ENCODE measurements at regions not wholly inside any gene's neighbourhood (a gene's known extent, or its start where the extent isn't known, plus 50 kb on each side); places are given as distances from the start of the nearest gene placed in this dataset.

DNA sequence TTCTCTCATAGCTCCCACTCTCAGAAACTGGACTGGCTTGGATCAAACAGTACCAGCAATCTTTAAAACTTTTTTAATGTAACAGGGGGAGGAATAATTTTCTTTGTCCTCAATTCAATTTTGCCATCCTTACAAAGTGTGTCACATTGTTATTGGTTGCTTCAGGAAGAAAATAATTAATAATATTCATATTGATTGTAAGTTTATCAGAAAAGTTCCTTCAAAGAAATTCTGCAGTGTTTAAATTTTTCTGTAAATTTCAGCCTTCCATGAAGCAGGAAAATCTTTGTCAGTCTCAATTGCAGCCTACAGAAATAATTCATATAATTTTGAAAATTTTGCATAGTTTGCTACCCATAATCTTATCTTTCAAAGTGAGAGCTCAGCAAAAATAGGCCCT, 1119.1 kb upstream of the ATXN7L3B start:
- intact Hi-C loops (cut with DNase I), result no loop called here
- DNase-seq, result no peak
- no peak overlapping the region for H3K4me3 ChIP-seq (ENCODE audit: low read length)

GRCh38 chr12:73421832-73422231, 1115.8 kb upstream of the ATXN7L3B start:
- Histone ChIP-seq H3K27me3 (ENCODE audit: control insufficient read depth, insufficient read depth) (no peaks in the 10 kb centered on the region), H3K4me3 (ENCODE audit: low read length) (no peak overlapping the region), H3K9me3 (ENCODE audit: control insufficient read depth, low read length) (no peaks in the 10 kb centered on the region), H3K4me1 (ENCODE audit: control insufficient read depth, insufficient read depth, low read length) (no peaks in the 10 kb centered on the region), H3K27ac (ENCODE audit: low read length) (no peak overlapping the region)
- intact Hi-C loops (cut with DNase I), result no loop called here
- DNase-seq, result no peak
- WGBS, result 68% methylated on average over 5 of the region's 5 CpGs
- no peak for ATAC-seq

More for the DNA sequence above, 1119.1 kb upstream of the ATXN7L3B start:
- Histone ChIP-seq H3K4me1 (ENCODE audit: control insufficient read depth, insufficient read depth, low read length) (no peaks in the 10 kb centered on the region), H3K9me3 (ENCODE audit: control insufficient read depth, low read length) (peaks cover 2% of the 10 kb centered on the region), H3K27ac (ENCODE audit: low read length) (no peak overlapping the region), H3K27me3 (ENCODE audit: control insufficient read depth, insufficient read depth) (no peaks in the 10 kb centered on the region)
- no peak for ATAC-seq

- Histone ChIP-seq H3K9me3 (ENCODE audit: control insufficient read depth, low read length) (no peaks in the 10 kb centered on the region), H3K27me3 (ENCODE audit: control insufficient read depth, insufficient read depth) (no peaks in the 10 kb centered on the region), H3K4me1 (ENCODE audit: control insufficient read depth, insufficient read depth, low read length) (no peaks in the 10 kb centered on the region), H3K27ac (ENCODE audit: low read length) (no peak overlapping the region), H3K4me3 (ENCODE audit: low read length) (no peak overlapping the region)
- intact Hi-C loops (cut with DNase I), result no loop called here
- WGBS, result 70% methylated on average over 2 of the region's 2 CpGs
- DNase-seq, result no peak
- no peak for ATAC-seq
These were observed 1113.2 kb upstream of the ATXN7L3B start for GRCh38 chr12:73424484-73424883.

- intact Hi-C loops (cut with DNase I), result no loop called here
- 52% methylated on average over 2 of the region's 2 CpGs for WGBS
- Histone ChIP-seq H3K4me1 (ENCODE audit: control insufficient read depth, insufficient read depth, low read length) (no peaks in the 10 kb centered on the region), H3K27ac (ENCODE audit: low read length) (no peak overlapping the region), H3K9me3 (ENCODE audit: control insufficient read depth, low read length) (no peaks in the 10 kb centered on the region), H3K4me3 (ENCODE audit: low read length) (no peak overlapping the region), H3K27me3 (ENCODE audit: control insufficient read depth, insufficient read depth) (no peaks in the 10 kb centered on the region)
- ATAC-seq (no peak), DNase-seq (no peak)
These were observed 1091.8 kb upstream of the ATXN7L3B start for GRCh38 chr12:73445658-73446324.

DNA sequence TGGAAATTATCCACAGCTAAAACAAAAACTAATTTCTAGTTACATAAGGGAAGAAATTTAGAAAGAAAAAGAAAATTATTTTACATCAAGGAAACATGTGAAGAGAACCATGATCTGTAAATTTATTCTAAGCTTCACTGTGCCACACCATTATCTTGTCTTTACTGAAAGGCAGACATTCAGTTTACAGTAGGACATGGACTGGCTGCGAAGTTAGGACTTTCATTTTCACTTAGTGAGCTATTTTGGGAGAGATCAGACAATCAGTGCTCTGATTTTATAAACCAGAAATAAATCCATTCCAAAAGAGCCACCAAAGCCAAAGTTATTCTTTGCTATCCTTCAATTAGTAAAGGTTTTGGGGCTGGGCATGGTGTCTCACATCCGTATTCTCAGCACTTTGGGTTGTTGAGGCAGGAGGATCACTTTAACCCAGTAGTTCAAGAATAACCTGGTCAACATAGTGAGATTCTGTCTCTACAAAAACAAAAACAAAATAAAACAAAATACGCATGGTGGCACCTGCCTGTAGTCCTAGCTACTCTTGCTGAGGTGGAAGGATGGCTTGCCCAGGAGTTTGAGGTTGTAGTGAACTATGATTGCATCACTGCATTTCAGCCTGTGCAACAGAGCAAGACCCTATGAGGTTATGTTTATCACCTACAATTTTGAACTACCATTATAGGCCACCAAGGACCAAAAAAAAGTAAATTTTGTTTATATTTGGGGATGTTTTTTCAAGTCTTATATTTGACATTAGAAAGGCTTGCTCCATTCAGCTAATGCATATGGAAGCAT, 1084.8 kb upstream of the ATXN7L3B start:
- H3K4me1 ChIP-seq (ENCODE audit: control insufficient read depth, insufficient read depth, low read length), result no peaks in the 10 kb centered on the region
- H3K27me3 ChIP-seq (ENCODE audit: control insufficient read depth, insufficient read depth), result no peaks in the 10 kb centered on the region
- no peak overlapping the region for H3K4me3 ChIP-seq (ENCODE audit: low read length)
- H3K9me3 ChIP-seq (ENCODE audit: control insufficient read depth, low read length), result no peaks in the 10 kb centered on the region
- ATAC-seq (no peak), DNase-seq (no peak)
- intact Hi-C loops (cut with DNase I), result no loop called here
- 81% methylated on average over 3 of the region's 3 CpGs for WGBS
- H3K27ac ChIP-seq (ENCODE audit: low read length), result no peak overlapping the region

DNA sequence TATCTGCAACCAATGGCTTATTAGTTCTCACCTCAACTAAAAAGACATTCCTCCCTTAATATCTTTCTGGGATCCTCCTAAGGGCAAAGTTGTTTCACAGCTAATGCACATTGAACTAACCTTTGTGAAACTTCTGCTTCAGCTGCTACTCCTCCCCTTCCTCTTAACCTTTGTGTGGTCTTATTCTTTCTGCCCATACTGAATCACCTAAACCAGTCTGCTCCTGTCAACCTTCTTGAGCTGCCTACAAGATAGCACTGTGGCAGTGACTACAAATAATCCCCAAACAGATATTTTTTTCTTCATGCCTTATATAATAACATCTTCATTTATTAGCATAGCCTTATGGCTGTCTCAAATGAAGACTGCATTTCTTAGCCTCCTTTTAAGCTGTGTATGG, 1077.4 kb upstream of the ATXN7L3B start:
- Histone ChIP-seq H3K27ac (ENCODE audit: low read length) (no peak overlapping the region), H3K4me1 (ENCODE audit: control insufficient read depth, insufficient read depth, low read length) (no peaks in the 10 kb centered on the region), H3K4me3 (ENCODE audit: low read length) (no peak overlapping the region), H3K27me3 (ENCODE audit: control insufficient read depth, insufficient read depth) (no peaks in the 10 kb centered on the region), H3K9me3 (ENCODE audit: control insufficient read depth, low read length) (no peaks in the 10 kb centered on the region)
- DNase-seq (no peak), ATAC-seq (no peak)
- intact Hi-C loops (cut with DNase I), result no loop called here

- no peak overlapping the region for H3K27ac ChIP-seq (ENCODE audit: low read length)
- 48% methylated on average over 4 of the region's 4 CpGs for WGBS
- no peak for ATAC-seq
- no peaks in the 10 kb centered on the region for H3K9me3 ChIP-seq (ENCODE audit: control insufficient read depth, low read length)
- no peaks in the 10 kb centered on the region for H3K27me3 ChIP-seq (ENCODE audit: control insufficient read depth, insufficient read depth)
- intact Hi-C loops (cut with DNase I), result no loop called here
- H3K4me3 ChIP-seq (ENCODE audit: low read length), result no peak overlapping the region
- no peaks in the 10 kb centered on the region for H3K4me1 ChIP-seq (ENCODE audit: control insufficient read depth, insufficient read depth, low read length)
- DNase-seq, result peak in 1 of 3 donors; percentile 49
These were observed 1072.5 kb upstream of the ATXN7L3B start for GRCh38 chr12:73465106-73465505.

DNA sequence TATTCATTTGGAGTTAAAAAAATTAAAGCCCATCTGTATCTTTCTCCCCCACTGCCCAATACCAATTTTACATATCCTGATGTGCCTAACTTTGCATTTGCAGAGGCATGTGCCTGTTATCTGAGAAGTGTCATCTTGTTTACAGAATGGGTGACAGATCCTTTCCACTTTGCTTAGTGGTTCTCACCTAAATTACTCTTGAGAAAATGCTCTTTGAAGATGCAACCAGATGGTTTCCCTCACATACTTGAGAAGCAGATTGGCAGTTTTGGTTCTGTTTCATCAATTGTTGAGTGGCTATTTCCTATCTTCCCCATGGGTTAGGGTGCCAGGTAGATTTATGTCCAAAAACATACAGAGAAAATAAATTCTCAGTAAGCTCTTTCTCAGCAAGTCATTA, 1051.4 kb upstream of the ATXN7L3B start:
- intact Hi-C loops (cut with DNase I), result no loop called here

DNA sequence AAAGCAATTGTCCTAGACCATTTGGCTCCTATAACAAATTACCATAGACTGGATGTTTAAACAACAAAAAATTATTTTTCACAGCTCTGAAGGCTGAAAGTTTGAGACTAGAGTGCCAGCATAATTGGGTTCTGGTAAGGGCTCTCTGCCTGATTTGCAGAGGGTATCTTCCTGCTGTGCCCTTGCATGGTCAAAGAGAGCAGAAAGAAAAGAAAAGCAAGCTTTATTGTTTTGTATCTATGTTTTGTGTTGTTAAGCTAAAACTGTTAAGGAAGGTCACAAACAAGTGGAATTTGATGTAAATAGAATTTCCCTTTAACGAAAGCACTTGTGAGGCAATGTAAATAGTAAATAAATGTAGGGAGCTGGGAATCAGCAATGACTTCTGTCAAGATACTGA, 1031.0 kb upstream of the ATXN7L3B start:
- no peaks in the 10 kb centered on the region for H3K4me1 ChIP-seq (ENCODE audit: control insufficient read depth, insufficient read depth, low read length)

More for the DNA sequence above, 1051.4 kb upstream of the ATXN7L3B start:
- no peak for ATAC-seq
- H3K4me1 ChIP-seq (ENCODE audit: control insufficient read depth, insufficient read depth, low read length), result no peaks in the 10 kb centered on the region
- H3K27ac ChIP-seq (ENCODE audit: low read length), result no peak overlapping the region
- no peaks in the 10 kb centered on the region for H3K9me3 ChIP-seq (ENCODE audit: control insufficient read depth, low read length)
- no peaks in the 10 kb centered on the region for H3K27me3 ChIP-seq (ENCODE audit: control insufficient read depth, insufficient read depth)
- no peak overlapping the region for H3K4me3 ChIP-seq (ENCODE audit: low read length)
- DNase-seq, result no peak

GRCh38 chr12:73514672-73515071, 1023.0 kb upstream of the ATXN7L3B start:
- H3K4me3 ChIP-seq (ENCODE audit: low read length), result no peak overlapping the region
- H3K4me1 ChIP-seq (ENCODE audit: control insufficient read depth, insufficient read depth, low read length), result no peaks in the 10 kb centered on the region
- DNase-seq (no peak), ATAC-seq (no peak)
- H3K27me3 ChIP-seq (ENCODE audit: control insufficient read depth, insufficient read depth), result no peaks in the 10 kb centered on the region
- 72% methylated on average over 3 of the region's 3 CpGs for WGBS
- H3K27ac ChIP-seq (ENCODE audit: low read length), result no peak overlapping the region
- intact Hi-C loops (cut with DNase I), result no loop called here
- no peaks in the 10 kb centered on the region for H3K9me3 ChIP-seq (ENCODE audit: control insufficient read depth, low read length)

More for the DNA sequence above, 1031.0 kb upstream of the ATXN7L3B start:
- no peaks in the 10 kb centered on the region for H3K9me3 ChIP-seq (ENCODE audit: control insufficient read depth, low read length)
- no peak overlapping the region for H3K4me3 ChIP-seq (ENCODE audit: low read length)
- 63% methylated on average over 1 of the region's 1 CpG for WGBS
- H3K27me3 ChIP-seq (ENCODE audit: control insufficient read depth, insufficient read depth), result no peaks in the 10 kb centered on the region
- intact Hi-C loops (cut with DNase I), result no loop called here
- no peak overlapping the region for H3K27ac ChIP-seq (ENCODE audit: low read length)
- DNase-seq (no peak), ATAC-seq (no peak)

DNA sequence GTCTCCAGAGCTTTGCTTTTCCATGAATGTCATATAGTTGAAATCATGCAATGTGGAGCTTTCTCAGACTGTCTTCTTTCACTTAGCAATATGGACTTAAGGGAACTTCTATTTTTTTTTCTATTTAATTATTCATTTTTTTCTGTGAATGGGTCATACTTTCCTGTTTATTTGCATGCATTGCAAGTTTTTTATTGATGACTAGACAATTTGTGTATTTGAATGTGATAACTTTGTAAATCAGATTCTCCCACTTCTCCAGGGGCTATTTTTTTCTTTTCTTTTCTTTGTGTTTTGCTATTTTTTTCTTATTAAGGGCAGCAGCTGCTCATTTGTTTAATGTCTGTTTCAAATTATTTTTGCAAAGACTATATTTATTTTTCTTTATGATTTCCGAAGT, 1019.8 kb upstream of the ATXN7L3B start:
- no peak overlapping the region for H3K27ac ChIP-seq (ENCODE audit: low read length)
- WGBS, result 0% methylated on average over 1 of the region's 1 CpG
- no peak overlapping the region for H3K4me3 ChIP-seq (ENCODE audit: low read length)
- DNase-seq (no peak), ATAC-seq (no peak)
- intact Hi-C loops (cut with DNase I), result no loop called here
- no peaks in the 10 kb centered on the region for H3K9me3 ChIP-seq (ENCODE audit: control insufficient read depth, low read length)
- no peaks in the 10 kb centered on the region for H3K4me1 ChIP-seq (ENCODE audit: control insufficient read depth, insufficient read depth, low read length)
- no peaks in the 10 kb centered on the region for H3K27me3 ChIP-seq (ENCODE audit: control insufficient read depth, insufficient read depth)
